Umbilical cord (tissue), 1 donor: ENCODE measurements at regions not wholly inside any gene's neighbourhood (a gene's known extent, or its start where the extent isn't known, plus 50 kb on each side); places are given as distances from the start of the nearest gene placed in this dataset.

Experiments
- DNase-seq: peaks from one replicate; pipeline ENCODE4 v3.0.0-alpha.2; 2015; ENCODE audit warnings: low spot score

- no peak for DNase-seq
These were observed 1097.8 kb downstream of the TTLL7 start for GRCh38 chr1:82901118-82901517.

GRCh38 chr1:82899017-82899416 is 1098.3 kb downstream of the ADGRL2 start:
- no peak for DNase-seq

- DNase-seq: no peak
These were observed 1096.8 kb downstream of the ADGRL2 start for GRCh38 chr1:82897549-82897948.

- no peak for DNase-seq
These were observed 1095.3 kb downstream of the ADGRL2 start for GRCh38 chr1:82896036-82896435.

GRCh38 chr1:82894635-82895034 is 1093.9 kb downstream of the ADGRL2 start:
- no peak for DNase-seq

- DNase-seq: peak; percentile 17
These were observed 1093.2 kb downstream of the ADGRL2 start for GRCh38 chr1:82893712-82894470.

GRCh38 chr1:82880506-82880905 is 1079.8 kb downstream of the ADGRL2 start:
- no peak for DNase-seq

GRCh38 chr1:82879701-82880305 is 1079.1 kb downstream of the ADGRL2 start:
- peak; percentile 26 for DNase-seq

GRCh38 chr1:82875170-82875569 is 1074.4 kb downstream of the ADGRL2 start:
- no peak for DNase-seq

- DNase-seq: no peak
These were observed 1073.3 kb downstream of the ADGRL2 start for GRCh38 chr1:82874041-82874440.

GRCh38 chr1:82870332-82870731 is 1069.6 kb downstream of the ADGRL2 start:
- no peak for DNase-seq

- no peak for DNase-seq
These were observed 1067.0 kb downstream of the ADGRL2 start for GRCh38 chr1:82867781-82868180.

- DNase-seq: no peak
These were observed 1061.0 kb downstream of the ADGRL2 start for GRCh38 chr1:82861749-82862148.

GRCh38 chr1:82858031-82858430 is 1057.3 kb downstream of the ADGRL2 start:
- DNase-seq: peak; percentile 46

- no peak for DNase-seq
These were observed 1048.7 kb downstream of the ADGRL2 start for GRCh38 chr1:82849460-82849859.

- no peak for DNase-seq
These were observed 1047.3 kb downstream of the ADGRL2 start for GRCh38 chr1:82848043-82848442.

GRCh38 chr1:82845866-82846265 is 1045.1 kb downstream of the ADGRL2 start:
- DNase-seq: no peak

GRCh38 chr1:82844911-82845827 is 1044.4 kb downstream of the ADGRL2 start:
- no peak for DNase-seq

GRCh38 chr1:82844447-82844846 is 1043.7 kb downstream of the ADGRL2 start:
- no peak for DNase-seq

GRCh38 chr1:82843876-82844275 is 1043.1 kb downstream of the ADGRL2 start:
- no peak for DNase-seq

- DNase-seq: no peak
These were observed 1039.5 kb downstream of the ADGRL2 start for GRCh38 chr1:82840192-82840591.

- DNase-seq: no peak
These were observed 1037.2 kb downstream of the ADGRL2 start for GRCh38 chr1:82837766-82838465.
